Glutamatergic neuron (in vitro differentiated cells): ENCODE measurements at regions not wholly inside any gene's neighbourhood (a gene's known extent, or its start where the extent isn't known, plus 50 kb on each side); places are given as distances from the start of the nearest gene placed in this dataset.

Experiments
- DNase-seq: peaks from one replicate; pipeline ENCODE4 v3.0.0; 2022
- H3K27ac Mint-ChIP-seq: one replicate; pipeline ENCODE4 v1.8.0; 2020; ENCODE audit warnings: mild to moderate bottlenecking, mixed read lengths, inconsistent platforms; ENCODE audit not compliant: unreplicated experiment
- H3K27me3 Mint-ChIP-seq: one replicate; pipeline ENCODE4 v1.8.0; 2020; ENCODE audit warnings: mild to moderate bottlenecking, moderate library complexity, mixed read lengths, inconsistent platforms; ENCODE audit not compliant: unreplicated experiment
- H3K36me3 Mint-ChIP-seq: one replicate; pipeline ENCODE4 v1.8.0; 2020; ENCODE audit warnings: mild to moderate bottlenecking, mixed read lengths, inconsistent platforms; ENCODE audit not compliant: unreplicated experiment
- H3K4me1 Mint-ChIP-seq: one replicate; pipeline ENCODE4 v1.8.0; 2020; ENCODE audit warnings: mild to moderate bottlenecking, low read depth, mixed read lengths, inconsistent platforms; ENCODE audit not compliant: unreplicated experiment
- H3K4me3 Mint-ChIP-seq: one replicate; pipeline ENCODE4 v1.8.0; 2020; ENCODE audit warnings: mild to moderate bottlenecking, mixed read lengths, inconsistent platforms; ENCODE audit not compliant: unreplicated experiment
- H3K9me3 Mint-ChIP-seq: one replicate; pipeline ENCODE4 v1.8.0; 2020; ENCODE audit warnings: mild to moderate bottlenecking, moderate library complexity, mixed read lengths, inconsistent platforms; ENCODE audit not compliant: unreplicated experiment
- CTCF ChIP-seq: fragments of 200-600 bp; sonication (generic); IDR thresholded peaks from one replicate; pipeline ENCODE4 v1.5.0; 2021; ENCODE audit not compliant: partially characterized antibody, unreplicated experiment

DNA sequence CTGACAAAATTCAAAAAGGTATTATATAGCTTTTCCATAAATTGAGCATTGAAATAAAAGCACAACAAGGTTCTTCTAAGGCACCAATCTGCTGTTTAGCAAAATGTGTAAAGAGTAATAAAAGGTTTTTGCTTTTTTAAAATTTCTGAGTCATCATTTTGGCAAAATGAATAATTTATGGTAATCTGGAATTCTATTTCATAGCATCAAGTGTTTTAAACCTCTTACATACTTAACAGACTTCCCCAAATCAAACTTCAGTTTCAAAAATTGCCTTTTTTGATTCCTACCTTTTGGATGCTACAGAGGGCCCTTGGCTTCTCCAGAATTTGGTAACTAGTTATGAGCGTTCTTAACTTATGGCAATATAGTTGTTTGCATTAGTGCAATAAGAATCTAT is 154.0 kb upstream of the ELAC2 start:
- Mint-ChIP-seq H3K36me3 (peaks cover 20% of the 10 kb centered on the region), H3K27me3 (no peaks in the 10 kb centered on the region), H3K4me1 (no peaks in the 10 kb centered on the region), H3K9me3 (peaks cover 4% of the 10 kb centered on the region), H3K27ac (no peak overlapping the region), H3K4me3 (no peak overlapping the region)
- DNase-seq: no peak
- no peak for TF ChIP-seq CTCF

DNA sequence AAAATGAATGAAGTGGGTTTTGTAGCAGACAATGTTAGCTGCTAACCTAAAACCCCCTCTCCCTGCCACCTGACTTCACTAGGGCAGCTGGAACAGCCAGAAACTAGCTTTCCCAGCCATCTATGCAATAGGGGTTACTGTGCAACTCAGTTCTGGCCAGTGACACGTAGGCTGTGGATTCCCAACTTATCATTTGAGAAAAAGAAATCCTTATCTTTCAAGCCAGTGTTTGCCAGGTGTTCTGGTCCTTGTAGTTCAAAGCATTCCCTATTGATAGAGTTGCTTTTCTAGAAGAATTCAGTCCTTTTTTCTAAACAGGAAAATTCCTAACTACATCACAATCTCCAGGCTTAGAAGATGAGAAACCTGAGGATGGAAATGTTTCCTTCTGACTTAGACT is 144.5 kb upstream of the ELAC2 start:
- Mint-ChIP-seq H3K9me3 (no peaks in the 10 kb centered on the region), H3K4me3 (no peak overlapping the region), H3K4me1 (no peaks in the 10 kb centered on the region), H3K27me3 (no peaks in the 10 kb centered on the region), H3K36me3 (no peaks in the 10 kb centered on the region), H3K27ac (no peak overlapping the region)
- no peak for DNase-seq
- no peak for TF ChIP-seq CTCF

DNA sequence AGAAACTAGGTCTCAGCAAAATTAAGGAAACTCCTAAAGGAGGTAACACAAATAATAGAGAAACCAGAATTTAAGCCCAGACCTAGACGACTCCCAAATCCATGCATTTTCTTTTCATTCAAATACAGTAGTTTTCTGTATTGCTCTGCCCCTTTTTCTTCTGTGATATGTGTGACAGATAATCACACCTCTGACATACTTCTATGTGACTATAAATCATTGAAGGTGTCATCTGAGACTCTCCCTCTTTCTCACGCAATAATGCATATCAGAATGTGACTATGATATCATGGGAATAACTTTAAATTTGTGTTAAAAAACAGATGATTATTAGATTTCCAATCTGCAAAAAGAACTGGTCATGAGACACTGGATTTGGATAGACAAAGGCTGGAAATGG is 143.0 kb upstream of the ELAC2 start:
- Mint-ChIP-seq H3K27me3 (no peaks in the 10 kb centered on the region), H3K4me1 (no peaks in the 10 kb centered on the region), H3K9me3 (no peaks in the 10 kb centered on the region), H3K36me3 (no peaks in the 10 kb centered on the region), H3K4me3 (no peak overlapping the region), H3K27ac (no peak overlapping the region)
- no peak for DNase-seq
- no peak for TF ChIP-seq CTCF

GRCh38 chr17:13160296-13160695 is 142.5 kb upstream of the ELAC2 start:
- TF ChIP-seq CTCF: no peak
- Mint-ChIP-seq H3K27me3 (no peaks in the 10 kb centered on the region), H3K36me3 (no peaks in the 10 kb centered on the region), H3K4me3 (no peak overlapping the region), H3K27ac (no peak overlapping the region), H3K9me3 (no peaks in the 10 kb centered on the region), H3K4me1 (no peaks in the 10 kb centered on the region)
- no peak for DNase-seq

DNA sequence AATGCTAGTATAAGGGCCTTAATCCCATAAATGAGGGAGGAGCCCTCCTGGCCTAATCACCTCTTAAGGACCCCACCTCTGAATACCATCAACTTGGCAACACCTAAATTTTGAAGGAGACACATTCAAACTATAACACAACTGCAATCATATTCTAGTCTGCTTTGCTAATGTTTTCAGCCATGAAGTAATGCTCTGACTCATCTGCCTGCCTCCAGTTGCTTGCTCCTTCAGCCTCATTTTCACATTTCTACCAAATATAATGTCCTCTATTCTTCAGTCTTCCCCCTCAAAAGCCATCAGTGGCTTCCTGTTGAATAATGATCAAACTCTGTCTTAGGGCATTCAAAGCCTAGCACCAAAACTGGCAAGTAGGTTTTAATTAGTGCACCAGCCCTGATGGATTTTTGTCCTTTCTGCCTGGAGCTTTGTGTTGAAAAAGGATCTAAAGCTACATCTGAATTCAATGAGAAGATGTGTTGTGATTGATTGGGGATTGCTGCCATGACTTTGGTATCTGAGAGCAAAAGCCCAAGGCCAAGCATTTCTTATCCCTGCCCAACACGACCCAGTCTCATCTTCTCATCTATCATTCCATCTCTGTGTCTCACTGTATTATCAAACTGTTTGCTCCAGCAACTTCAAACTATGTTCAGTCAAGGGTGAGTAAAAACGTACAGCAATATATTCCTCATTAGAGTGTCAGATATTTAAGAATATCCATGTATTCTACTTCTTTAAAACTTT is 140.8 kb upstream of the ELAC2 start:
- Mint-ChIP-seq H3K27ac (no peak overlapping the region), H3K9me3 (no peaks in the 10 kb centered on the region), H3K4me3 (no peak overlapping the region), H3K4me1 (no peaks in the 10 kb centered on the region), H3K36me3 (no peaks in the 10 kb centered on the region), H3K27me3 (no peaks in the 10 kb centered on the region)
- DNase-seq: no peak
- no peak for TF ChIP-seq CTCF
